Mesodermal cell (in vitro differentiated cells): ENCODE measurements at regions not wholly inside any gene's neighbourhood (a gene's known extent, or its start where the extent isn't known, plus 50 kb on each side); places are given as distances from the start of the nearest gene placed in this dataset.

ENCODE experiments used
- H3K27ac ChIP-seq: 2 replicates; pipeline ENCODE4 v1.7.0; 2013; ENCODE audit warnings: mild to moderate bottlenecking, low read depth, low read length, moderate library complexity; ENCODE audit not compliant: severe bottlenecking
- H3K36me3 ChIP-seq: 2 replicates; pipeline ENCODE4 v1.7.1; 2013; ENCODE audit warnings: mild to moderate bottlenecking, low read length, moderate library complexity; ENCODE audit not compliant: control insufficient read depth, insufficient read depth
- H3K4me1 ChIP-seq: one replicate; pipeline ENCODE4 v1.7.1; 2013; ENCODE audit warnings: mild to moderate bottlenecking, low read length; ENCODE audit not compliant: insufficient read depth, control insufficient read depth, poor library complexity, severe bottlenecking
- H3K4me3 ChIP-seq: 2 replicates; pipeline ENCODE4 v1.7.0; 2013; ENCODE audit warnings: low read length, control low read depth, mild to moderate bottlenecking; ENCODE audit not compliant: insufficient read depth, poor library complexity, severe bottlenecking; ENCODE audit errors: extremely low read depth
- H3K9me3 ChIP-seq: 2 replicates; pipeline ENCODE4 v1.7.1; 2013; ENCODE audit warnings: mild to moderate bottlenecking, low read length, moderate library complexity; ENCODE audit not compliant: control insufficient read depth
- WGBS, 2 experiments: methylation state at CpG; one replicate each; pipeline ENCODE4 v1.1.5; 2013; ENCODE audit warnings: missing lambda C conversion rate in 2 of 2; ENCODE audit not compliant: insufficient coverage in 2 of 2; 5-methylcytosine and 5-hydroxymethylcytosine counted together

DNA sequence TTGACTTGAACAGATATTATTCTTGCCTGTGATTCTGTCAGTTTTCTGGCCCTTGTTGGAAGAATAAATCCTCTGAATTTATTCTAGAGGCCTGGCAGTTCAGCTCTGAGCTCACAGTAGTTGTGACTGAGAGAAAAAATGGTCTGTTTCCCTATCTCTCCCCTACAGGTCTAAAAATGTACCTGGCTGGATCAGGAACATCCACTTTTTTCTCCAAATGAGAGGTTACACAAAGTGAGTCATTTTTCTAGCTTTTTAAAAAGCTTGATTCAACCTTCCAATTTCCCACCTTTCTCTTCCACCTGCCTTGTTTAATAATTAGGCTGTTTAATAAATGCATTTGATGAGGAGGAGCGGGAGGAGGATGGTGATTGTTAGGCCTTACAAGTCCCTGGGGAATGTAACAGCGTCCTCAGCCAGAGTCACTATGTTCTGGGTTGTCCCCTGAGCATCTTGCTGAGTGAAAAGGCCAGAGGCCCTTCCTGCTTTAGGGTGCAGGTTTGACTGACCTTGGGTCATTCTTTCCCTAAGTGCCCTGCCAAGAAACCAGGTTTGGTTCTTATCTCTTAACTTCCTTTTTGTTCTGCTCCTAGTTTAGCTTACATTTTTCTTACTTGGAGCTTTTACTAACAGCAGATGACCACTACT, 91.7 kb upstream of the FUT8 start:
- no peaks in the 10 kb centered on the region for H3K9me3 ChIP-seq
- no peaks in the 10 kb centered on the region for H3K4me1 ChIP-seq
- H3K27ac ChIP-seq: no peak overlapping the region
- WGBS, 2 experiments: 67% methylated on average over 2 of the region's 2 CpGs; no CpG with 5 or more reads in 1 of the 2 experiments
- no peak overlapping the region for H3K4me3 ChIP-seq
- H3K36me3 ChIP-seq: no peaks in the 10 kb centered on the region

GRCh38 chr14:65321370-65321875, 91.1 kb upstream of the FUT8 start:
- H3K4me1 ChIP-seq: no peaks in the 10 kb centered on the region
- H3K9me3 ChIP-seq: no peaks in the 10 kb centered on the region
- H3K4me3 ChIP-seq: no peak overlapping the region
- no peak overlapping the region for H3K27ac ChIP-seq
- H3K36me3 ChIP-seq: no peaks in the 10 kb centered on the region
- WGBS, 2 experiments: 88 to 95% methylated on average over 3 of the region's 3 CpGs

- Histone ChIP-seq H3K27ac (no peak overlapping the region), H3K9me3 (no peaks in the 10 kb centered on the region), H3K4me1 (peaks cover 9% of the 10 kb centered on the region), H3K4me3 (no peak overlapping the region), H3K36me3 (no peaks in the 10 kb centered on the region)
- 86 to 100% methylated on average over 2 of the region's 2 CpGs for WGBS, 2 experiments
Measured at GRCh38 chr14:65329481-65329880, 83.0 kb upstream of the FUT8 start.

DNA sequence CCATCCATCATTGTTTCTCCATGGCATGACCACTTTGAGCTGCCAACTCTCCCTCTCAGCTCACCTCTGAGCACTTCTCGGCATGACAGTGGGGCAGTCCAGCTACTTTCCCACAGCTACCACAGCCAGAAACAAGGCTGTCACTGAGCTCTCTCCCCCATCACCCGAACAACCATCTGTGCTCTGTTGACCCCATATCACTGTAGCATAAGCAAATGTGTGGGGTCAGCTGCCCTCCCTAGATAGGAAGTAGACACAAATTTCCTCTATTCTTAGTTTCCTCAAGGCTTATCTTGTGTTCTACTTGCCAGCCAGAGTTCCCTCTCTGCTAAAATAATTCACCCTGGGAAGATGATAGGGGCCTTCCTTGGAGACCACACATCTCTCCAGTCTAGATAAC, 82.6 kb upstream of the FUT8 start:
- 72 to 91% methylated on average over 2 of the region's 2 CpGs for WGBS, 2 experiments

GRCh38 chr14:65330416-65330815, 82.1 kb upstream of the FUT8 start:
- no peak overlapping the region for H3K27ac ChIP-seq
- no peak overlapping the region for H3K4me3 ChIP-seq
- H3K9me3 ChIP-seq: no peaks in the 10 kb centered on the region
- no CpG with 5 or more reads among the region's 1 CpG for WGBS, 2 experiments
- peaks cover 19% of the 10 kb centered on the region for H3K4me1 ChIP-seq
- no peaks in the 10 kb centered on the region for H3K36me3 ChIP-seq

More for the DNA sequence above, 82.6 kb upstream of the FUT8 start:
- Histone ChIP-seq H3K4me3 (no peak overlapping the region), H3K4me1 (peaks cover 14% of the 10 kb centered on the region), H3K9me3 (no peaks in the 10 kb centered on the region), H3K36me3 (no peaks in the 10 kb centered on the region), H3K27ac (no peak overlapping the region)

GRCh38 chr14:65331652-65332051, 80.9 kb upstream of the FUT8 start:
- 94% methylated on average over 2 of the region's 3 CpGs; no CpG with 5 or more reads in 1 of the 2 experiments for WGBS, 2 experiments
- Histone ChIP-seq H3K36me3 (no peaks in the 10 kb centered on the region), H3K4me3 (no peak overlapping the region), H3K4me1 (peaks cover 28% of the 10 kb centered on the region), H3K27ac (no peak overlapping the region), H3K9me3 (no peaks in the 10 kb centered on the region)

DNA sequence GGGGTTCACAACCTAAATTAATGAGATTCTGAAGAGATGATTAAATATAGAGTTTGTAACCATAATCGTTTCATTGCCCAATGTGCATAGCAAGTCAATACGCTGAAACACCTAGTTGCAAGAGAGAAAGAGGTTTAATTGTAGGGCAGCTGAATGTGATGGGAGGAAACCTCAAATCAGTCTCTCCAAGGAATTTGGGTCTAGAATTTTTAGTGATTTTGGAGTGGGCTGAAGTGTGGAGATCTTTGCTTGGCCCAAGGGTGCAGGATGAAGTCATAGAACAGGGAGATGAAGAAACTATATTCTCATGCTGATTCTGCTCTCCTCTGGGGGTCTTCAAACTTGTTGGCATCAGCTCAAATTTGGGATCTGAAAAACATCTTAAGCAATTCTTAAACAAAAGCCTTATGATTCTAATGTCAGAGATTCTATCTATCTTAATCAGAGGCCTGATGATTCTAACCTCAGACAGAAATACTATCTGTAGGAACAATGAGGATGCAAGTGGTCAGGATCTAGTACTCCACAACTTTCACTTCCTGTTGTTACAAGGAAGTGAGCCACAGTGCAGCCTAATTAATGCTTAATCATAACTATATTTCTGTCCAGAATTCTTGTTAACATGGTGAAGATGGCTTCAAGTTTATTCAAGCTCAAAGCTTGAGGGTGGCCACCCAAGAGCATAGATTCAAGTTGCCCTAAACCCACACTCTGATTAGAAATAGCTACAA, 80.2 kb upstream of the FUT8 start:
- Histone ChIP-seq H3K4me1 (peaks cover 28% of the 10 kb centered on the region), H3K36me3 (no peaks in the 10 kb centered on the region), H3K4me3 (no peak overlapping the region), H3K9me3 (no peaks in the 10 kb centered on the region), H3K27ac (no peak overlapping the region)
- WGBS, 2 experiments: 91 to 95% methylated on average over 2 of the region's 2 CpGs

DNA sequence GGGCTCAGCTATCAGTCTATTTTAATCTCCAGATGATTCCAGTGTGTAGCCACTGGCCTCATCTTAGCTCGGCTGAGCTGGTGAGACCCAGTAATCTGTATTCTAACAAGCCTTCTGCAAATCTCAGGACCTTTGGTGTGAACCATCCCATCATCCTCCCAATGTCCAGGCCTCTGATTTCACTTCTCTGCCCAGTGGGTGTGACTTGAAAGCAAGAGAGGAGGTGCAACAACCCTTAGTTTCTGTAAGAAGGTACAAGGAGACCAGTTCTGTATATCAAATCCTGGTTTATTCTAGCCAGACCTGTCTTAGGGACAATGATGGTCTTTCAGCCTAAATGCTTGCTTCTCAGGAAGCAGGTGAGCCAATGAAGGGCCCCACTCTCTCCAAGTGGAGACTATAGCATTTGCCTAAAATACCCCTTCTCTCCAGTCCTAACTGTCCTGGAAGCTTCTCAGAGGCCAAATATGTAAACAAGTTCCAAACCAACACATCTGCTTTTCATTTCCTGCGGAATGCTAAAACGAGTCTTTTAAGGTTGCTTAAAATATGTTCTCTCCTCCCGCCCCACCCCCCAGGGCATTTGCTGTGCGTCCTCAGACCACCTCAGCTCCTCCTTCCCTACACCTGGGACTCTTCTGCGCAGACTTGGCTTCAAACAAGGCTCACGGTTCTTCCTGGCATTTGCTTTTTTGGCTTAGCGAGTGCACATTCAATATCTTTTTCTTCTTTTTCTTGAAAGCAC, 78.4 kb upstream of the FUT8 start:
- peak overlapping the region; percentile 46 for H3K27ac ChIP-seq
- 33 to 45% methylated on average over 6 to 8 of the region's 8 CpGs for WGBS, 2 experiments
- H3K9me3 ChIP-seq: no peaks in the 10 kb centered on the region
- no peaks in the 10 kb centered on the region for H3K36me3 ChIP-seq
- peaks cover 28% of the 10 kb centered on the region for H3K4me1 ChIP-seq
- no peak overlapping the region for H3K4me3 ChIP-seq

DNA sequence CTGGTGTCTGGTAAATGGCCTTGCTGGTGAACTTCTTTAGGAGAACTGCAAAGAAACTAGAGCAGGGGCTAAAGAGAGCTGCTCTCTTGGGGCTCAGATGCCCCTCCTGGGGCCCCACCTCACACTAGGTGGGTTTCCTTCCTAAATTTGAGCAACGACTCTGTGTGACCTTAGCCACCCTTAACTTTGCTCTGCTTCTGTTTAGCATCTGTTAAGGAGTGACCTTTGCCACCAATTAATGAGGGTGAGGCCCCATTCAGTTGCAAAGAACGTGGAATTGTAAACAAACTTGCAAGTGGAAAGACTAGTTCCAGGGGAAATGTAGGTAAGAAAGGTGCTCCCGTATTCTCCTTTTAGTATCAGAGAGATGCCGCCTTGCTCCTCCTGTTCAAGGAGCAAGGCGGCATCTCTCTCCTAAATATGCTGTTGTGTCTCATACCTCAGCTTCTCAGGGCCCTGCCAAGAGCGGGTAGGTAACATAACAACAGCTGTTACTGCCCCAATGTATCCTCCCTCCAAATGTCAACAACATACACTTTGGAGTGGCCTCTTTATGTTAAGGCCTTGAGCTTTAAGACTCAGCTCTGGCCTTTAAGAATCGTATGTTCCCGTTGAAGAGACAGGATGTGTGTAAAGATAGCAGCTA, 77.6 kb upstream of the FUT8 start:
- H3K4me3 ChIP-seq: no peak overlapping the region
- no peaks in the 10 kb centered on the region for H3K36me3 ChIP-seq
- H3K4me1 ChIP-seq: peaks cover 28% of the 10 kb centered on the region
- H3K9me3 ChIP-seq: no peaks in the 10 kb centered on the region
- WGBS, 2 experiments: 22 to 24% methylated on average over 5 of the region's 8 CpGs
- peak overlapping the region; percentile 46 for H3K27ac ChIP-seq

- 100% methylated on average over 1 of the region's 4 CpGs for WGBS, 2 experiments
- H3K4me1 ChIP-seq: peaks cover 28% of the 10 kb centered on the region
- H3K27ac ChIP-seq: peak overlapping the region; percentile 1
- no peaks in the 10 kb centered on the region for H3K36me3 ChIP-seq
- no peak overlapping the region for H3K4me3 ChIP-seq
- no peaks in the 10 kb centered on the region for H3K9me3 ChIP-seq
Measured at GRCh38 chr14:65335411-65335947, 77.1 kb upstream of the FUT8 start.
